C4-2B (cell line): ENCODE measurements at regions not wholly inside any gene's neighbourhood (a gene's known extent, or its start where the extent isn't known, plus 50 kb on each side); places are given as distances from the start of the nearest gene placed in this dataset.
"Not testable (repeated sequence)": the region's sequence is repeated elsewhere in the genome, so short reads cannot be mapped to it uniquely, and the experiment has no call there.

Experiments used
- CTCF ChIP-seq: fragments of 450-650 bp; conservative IDR thresholded peaks from 2 replicates; pipeline ENCODE4 v1.5.1; 2017; ENCODE audit warnings: mild to moderate bottlenecking
- ZFX ChIP-seq: fragments of 450-650 bp; IDR thresholded peaks from 2 replicates; pipeline ENCODE4 v1.6.1; 2017

- TF ChIP-seq CTCF, ZFX: not testable (repeated sequence)
Observed at GRCh38 chr4:189846608-189847007, 94.1 kb upstream of the FRG1 start.
